ENCODE measurements at regions not wholly inside any gene's neighbourhood (a gene's known extent, or its start where the extent isn't known, plus 50 kb on each side); places are given as distances from the start of the nearest gene placed in this dataset.
"Not testable (repeated sequence)": the region's sequence is repeated elsewhere in the genome, so short reads cannot be mapped to it uniquely, and the experiment has no call there.

- no peak for DNase-seq (ENCODE audit: low spot score)
These were observed 1636.8 kb downstream of the AMY1C start for GRCh38 chr1:105386489-105386888.

- DNase-seq (ENCODE audit: low spot score): no peak
These were observed 1646.3 kb downstream of the AMY1C start for GRCh38 chr1:105396001-105396400.

- no peak for DNase-seq (ENCODE audit: low spot score)
These were observed 1649.2 kb downstream of the AMY1C start for GRCh38 chr1:105398909-105399308.

- no peak for DNase-seq (ENCODE audit: low spot score)
These were observed 1650.0 kb downstream of the AMY1C start for GRCh38 chr1:105399716-105400115.

- no peak for DNase-seq (ENCODE audit: low spot score)
These were observed 1640.2 kb upstream of the PRMT6 start for GRCh38 chr1:105416261-105416660.

GRCh38 chr1:105419030-105419429, 1637.4 kb upstream of the PRMT6 start:
- no peak for DNase-seq (ENCODE audit: low spot score)

GRCh38 chr1:105427543-105427942, 1628.9 kb upstream of the PRMT6 start:
- peak; percentile 1 for DNase-seq (ENCODE audit: low spot score)

- no peak for DNase-seq (ENCODE audit: low spot score)
These were observed 1619.8 kb upstream of the PRMT6 start for GRCh38 chr1:105436589-105437259.

- DNase-seq (ENCODE audit: low spot score): no peak
These were observed 1618.6 kb upstream of the PRMT6 start for GRCh38 chr1:105437847-105438246.

GRCh38 chr1:105442901-105443300, 1613.6 kb upstream of the PRMT6 start:
- DNase-seq (ENCODE audit: low spot score): no peak

- no peak for DNase-seq (ENCODE audit: low spot score)
These were observed 1596.7 kb upstream of the PRMT6 start for GRCh38 chr1:105459759-105460158.

- DNase-seq (ENCODE audit: low spot score): no peak
These were observed 1594.2 kb upstream of the PRMT6 start for GRCh38 chr1:105462308-105462707.

GRCh38 chr1:105467549-105467948, 1588.9 kb upstream of the PRMT6 start:
- DNase-seq (ENCODE audit: low spot score): no peak

GRCh38 chr1:105470541-105470940, 1585.9 kb upstream of the PRMT6 start:
- not testable (repeated sequence) for DNase-seq (ENCODE audit: low spot score)

GRCh38 chr1:105483436-105483835, 1573.0 kb upstream of the PRMT6 start:
- no peak for DNase-seq (ENCODE audit: low spot score)

GRCh38 chr1:105485207-105485606, 1571.3 kb upstream of the PRMT6 start:
- peak; percentile 2 for DNase-seq (ENCODE audit: low spot score)

GRCh38 chr1:105492921-105493320, 1563.6 kb upstream of the PRMT6 start:
- no peak for DNase-seq (ENCODE audit: low spot score)

- DNase-seq (ENCODE audit: low spot score): no peak
These were observed 1540.4 kb upstream of the PRMT6 start for GRCh38 chr1:105516068-105516467.

GRCh38 chr1:105533996-105534395, 1522.5 kb upstream of the PRMT6 start:
- no peak for DNase-seq (ENCODE audit: low spot score)

- DNase-seq (ENCODE audit: low spot score): peak; percentile 2
These were observed 1512.0 kb upstream of the PRMT6 start for GRCh38 chr1:105544475-105544874.

- no peak for DNase-seq (ENCODE audit: low spot score)
These were observed 1500.2 kb upstream of the PRMT6 start for GRCh38 chr1:105556266-105556665.

GRCh38 chr1:105558023-105558422, 1498.5 kb upstream of the PRMT6 start:
- no peak for DNase-seq (ENCODE audit: low spot score)

- no peak for DNase-seq (ENCODE audit: low spot score)
These were observed 1491.5 kb upstream of the PRMT6 start for GRCh38 chr1:105565006-105565405.

GRCh38 chr1:105585791-105586190, 1470.7 kb upstream of the PRMT6 start:
- DNase-seq (ENCODE audit: low spot score): no peak
